Lower leg skin (tissue), 4 donors: ENCODE measurements at regions not wholly inside any gene's neighbourhood (a gene's known extent, or its start where the extent isn't known, plus 50 kb on each side); places are given as distances from the start of the nearest gene placed in this dataset.

Experiments
- DNase-seq, 2 donors: peaks; one replicate each; pipeline ENCODE4 v3.0.0-alpha.2; 2019; ENCODE audit warnings: low spot score in 2 of 2
- H3K4me3 ChIP-seq: fragments of 200-600 bp; sonication (generic); 2 replicates; pipeline ENCODE4 v1.5.1; 2017; ENCODE audit warnings: mild to moderate bottlenecking, low read depth; ENCODE audit not compliant: poor library complexity, severe bottlenecking
- POLR2A ChIP-seq, 2 donors: fragments of 450-650 bp; IDR thresholded peaks; one replicate each; pipeline ENCODE4 v1.6.1; 2016 to 2017; ENCODE audit warnings: antibody characterized with exemption in 2 of 2, mild to moderate bottlenecking in 1 of 2, moderate library complexity in 1 of 2
- WGBS, 2 donors: methylation state at CpG; one replicate each; pipeline ENCODE4 v1.1.5; 2018; 5-methylcytosine and 5-hydroxymethylcytosine counted together
- intact Hi-C: fragments of 100-400 bp; cut with DNase I; formaldehyde crosslinking; loops from one replicate; pipeline ENCODE4 v1.15.0; 2023; ENCODE audit warnings: low total_unique reads
- TF ChIP-seq, protein P1 (sequence below), 3 donors: fragments of 450-650 bp; IDR thresholded peaks; one replicate each; pipeline ENCODE4 v1.5.1; 2016; ENCODE audit warnings: antibody characterized with exemption in 3 of 3, mild to moderate bottlenecking in 3 of 3, moderate library complexity in 2 of 3

GRCh38 chr2:240302041-240302440 lies 133.4 kb upstream of the GPC1 start:
- intact Hi-C loops = no loop called here
- DNase-seq = peak; percentile 3 to 52
- 85 to 94% methylated on average over 4 to 5 of the region's 5 CpGs for WGBS, 2 donors
- no peak overlapping the region for H3K4me3 ChIP-seq
- TF ChIP-seq, protein P1, sequence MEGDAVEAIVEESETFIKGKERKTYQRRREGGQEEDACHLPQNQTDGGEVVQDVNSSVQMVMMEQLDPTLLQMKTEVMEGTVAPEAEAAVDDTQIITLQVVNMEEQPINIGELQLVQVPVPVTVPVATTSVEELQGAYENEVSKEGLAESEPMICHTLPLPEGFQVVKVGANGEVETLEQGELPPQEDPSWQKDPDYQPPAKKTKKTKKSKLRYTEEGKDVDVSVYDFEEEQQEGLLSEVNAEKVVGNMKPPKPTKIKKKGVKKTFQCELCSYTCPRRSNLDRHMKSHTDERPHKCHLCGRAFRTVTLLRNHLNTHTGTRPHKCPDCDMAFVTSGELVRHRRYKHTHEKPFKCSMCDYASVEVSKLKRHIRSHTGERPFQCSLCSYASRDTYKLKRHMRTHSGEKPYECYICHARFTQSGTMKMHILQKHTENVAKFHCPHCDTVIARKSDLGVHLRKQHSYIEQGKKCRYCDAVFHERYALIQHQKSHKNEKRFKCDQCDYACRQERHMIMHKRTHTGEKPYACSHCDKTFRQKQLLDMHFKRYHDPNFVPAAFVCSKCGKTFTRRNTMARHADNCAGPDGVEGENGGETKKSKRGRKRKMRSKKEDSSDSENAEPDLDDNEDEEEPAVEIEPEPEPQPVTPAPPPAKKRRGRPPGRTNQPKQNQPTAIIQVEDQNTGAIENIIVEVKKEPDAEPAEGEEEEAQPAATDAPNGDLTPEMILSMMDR (IDR thresholded peaks at IDR 0.05) = no peak
- no peak for TF ChIP-seq POLR2A (IDR thresholded peaks at IDR 0.05)

GRCh38 chr2:240302933-240303595 lies 132.4 kb upstream of the GPC1 start:
- intact Hi-C loops = no loop called here
- peak; percentile 3 to 64 for DNase-seq
- 89 to 92% methylated on average over 1 of the region's 2 CpGs for WGBS, 2 donors

DNA sequence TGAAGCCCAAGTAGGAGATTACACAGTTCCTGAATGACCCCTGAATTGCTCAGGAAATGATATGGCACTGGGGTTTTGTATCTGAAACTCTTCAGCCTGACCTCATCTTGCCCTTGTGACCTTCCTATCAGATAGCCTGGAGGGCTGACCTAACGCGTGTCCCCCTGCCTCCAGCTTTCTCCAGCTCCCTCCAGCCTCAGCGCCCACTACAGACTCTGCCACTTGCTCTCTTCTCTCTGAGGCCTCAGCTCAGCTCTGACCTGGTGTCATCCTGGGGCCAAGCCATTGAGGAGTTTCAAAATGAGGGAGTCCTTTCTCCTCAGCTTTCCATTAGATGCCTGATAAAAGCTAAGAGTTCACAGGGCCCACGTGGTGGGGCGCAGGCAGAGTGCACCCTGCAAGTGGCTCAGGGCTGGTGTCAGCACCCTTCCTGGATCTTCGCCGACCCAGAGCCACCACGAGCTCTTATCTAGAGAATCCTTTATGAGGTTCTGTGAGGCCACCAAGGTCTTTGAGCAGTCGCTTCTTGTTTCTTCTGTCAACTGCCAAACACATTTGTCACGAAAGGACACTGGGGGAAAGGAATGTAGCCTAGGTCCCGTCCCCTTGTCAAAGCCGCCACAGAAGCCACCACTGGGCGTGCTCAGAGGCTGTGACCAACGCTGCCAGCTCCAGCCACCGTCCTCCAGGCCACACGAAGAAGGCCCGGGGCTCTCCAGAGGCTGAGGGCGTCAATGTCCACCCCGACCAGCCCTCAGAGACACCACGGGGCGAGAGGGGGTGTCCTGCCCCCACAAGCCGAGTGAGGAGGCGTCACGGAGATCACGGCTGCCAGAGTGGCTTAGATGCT lies 131.3 kb upstream of the GPC1 start:
- intact Hi-C loops = no loop called here
- peak; percentile 8 to 70 for DNase-seq
- no peak for TF ChIP-seq POLR2A (IDR thresholded peaks at IDR 0.05)
- TF ChIP-seq, protein P1 (IDR thresholded peaks at IDR 0.05) = no peak
- 87 to 91% methylated on average over 24 to 25 of the region's 25 CpGs for WGBS, 2 donors
- H3K4me3 ChIP-seq = no peak overlapping the region

More at GRCh38 chr2:240302933-240303595, 132.4 kb upstream of the GPC1 start:
- no peak overlapping the region for H3K4me3 ChIP-seq
- TF ChIP-seq, protein P1 (IDR thresholded peaks at IDR 0.05) = no peak
- no peak for TF ChIP-seq POLR2A (IDR thresholded peaks at IDR 0.05)

GRCh38 chr2:240304746-240305161 lies 130.7 kb upstream of the GPC1 start:
- DNase-seq = peak in 1 of 2 donors; percentile 71
- H3K4me3 ChIP-seq = no peak overlapping the region
- 80 to 85% methylated on average over 12 of the region's 12 CpGs for WGBS, 2 donors
- intact Hi-C loops = no loop called here
- no peak for TF ChIP-seq POLR2A (IDR thresholded peaks at IDR 0.05)
- TF ChIP-seq, protein P1 (IDR thresholded peaks at IDR 0.05) = no peak

GRCh38 chr2:240305369-240305962 lies 130.0 kb upstream of the GPC1 start:
- 68 to 73% methylated on average over 20 of the region's 20 CpGs for WGBS, 2 donors
- TF ChIP-seq, protein P1 (IDR thresholded peaks at IDR 0.05) = no peak
- no peak for TF ChIP-seq POLR2A (IDR thresholded peaks at IDR 0.05)
- DNase-seq = peak in 1 of 2 donors; percentile 49
- no peak overlapping the region for H3K4me3 ChIP-seq
- intact Hi-C loops = no loop called here
